ENCODE measurements at regions not wholly inside any gene's neighbourhood (a gene's known extent, or its start where the extent isn't known, plus 50 kb on each side); places are given as distances from the start of the nearest gene placed in this dataset.

GRCh38 chr10:109247814-109248213, 675.5 kb downstream of the XPNPEP1 start:
- TF ChIP-seq CTCF (IDR thresholded peaks at IDR 0.05 in 8 of 11, conservative IDR thresholded peaks at IDR 0.05 in 3 of 11) (no peak), POLR2AphosphoS5 (IDR thresholded peaks at IDR 0.05) (no peak), POLR2A (IDR thresholded peaks at IDR 0.05) (no peak)

All from spleen (tissue), 7 donors.